ENCODE measurements at regions not wholly inside any gene's neighbourhood (a gene's known extent, or its start where the extent isn't known, plus 50 kb on each side); places are given as distances from the start of the nearest gene placed in this dataset.

DNA sequence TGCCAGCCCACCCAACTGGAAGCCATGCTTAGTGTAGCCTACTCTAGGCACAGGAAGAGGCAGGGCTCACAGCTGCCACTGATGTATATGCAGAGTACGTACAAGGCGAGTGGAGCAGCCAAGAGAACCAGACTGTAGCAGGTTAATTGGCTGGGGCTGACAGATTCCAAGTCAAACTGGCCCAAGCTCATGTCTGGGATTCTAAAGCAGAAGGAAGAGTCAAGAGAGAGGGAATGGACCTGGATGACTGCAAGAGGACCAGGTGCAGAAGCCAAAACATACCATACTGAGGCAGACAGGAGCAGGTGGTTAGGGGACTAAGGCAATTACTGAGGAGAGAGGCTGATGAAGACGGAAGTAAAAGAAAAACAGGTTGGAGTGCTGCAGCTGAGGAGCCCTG is 51.3 kb upstream of the LRRN2 start:
- H3K36me3 ChIP-seq (ENCODE audit: control insufficient read depth in 1 of 2, insufficient read depth in 2 of 2, low read length in 2 of 2) = no peaks in the 10 kb centered on the region
- no peak overlapping the region for H3K4me3 ChIP-seq (ENCODE audit: low read depth in 1 of 2, low read length in 2 of 2)
- H3K4me1 ChIP-seq (ENCODE audit: control insufficient read depth in 1 of 2, insufficient read depth in 2 of 2, low read length in 2 of 2) = no peaks in the 10 kb centered on the region
- peaks cover 0 to 10% of the 10 kb centered on the region in 2 donors for H3K9me3 ChIP-seq (ENCODE audit: control insufficient read depth in 1 of 2, low read length in 2 of 2)
- H3K27me3 ChIP-seq (ENCODE audit: low read depth, low read length) = peaks cover 5% of the 10 kb centered on the region
- H3K27ac ChIP-seq (ENCODE audit: low read length) = no peak overlapping the region

DNA sequence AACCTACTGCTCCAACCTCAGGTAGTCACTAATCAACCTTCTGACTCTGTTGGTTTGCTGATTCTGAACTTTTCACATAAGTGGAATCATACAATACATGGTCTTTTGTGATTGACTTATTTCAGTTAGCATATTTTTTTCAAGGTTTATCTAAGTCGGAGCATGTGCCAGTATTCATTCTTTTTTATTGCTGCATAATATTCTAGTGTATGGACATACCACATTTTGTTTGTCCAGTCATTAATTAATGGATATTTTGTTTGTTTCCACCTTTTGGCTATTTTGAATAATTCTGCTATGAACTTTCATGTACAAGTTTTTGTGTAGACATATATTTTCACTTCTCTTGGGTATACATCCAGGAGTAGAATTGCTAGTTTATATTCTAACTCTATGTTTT is 53.0 kb upstream of the LRRN2 start:
- Histone ChIP-seq H3K9me3 (ENCODE audit: control insufficient read depth in 1 of 2, low read length in 2 of 2) (peaks cover 0 to 10% of the 10 kb centered on the region in 2 donors), H3K27ac (ENCODE audit: low read length) (no peak overlapping the region), H3K36me3 (ENCODE audit: control insufficient read depth in 1 of 2, insufficient read depth in 2 of 2, low read length in 2 of 2) (no peaks in the 10 kb centered on the region), H3K4me1 (ENCODE audit: control insufficient read depth in 1 of 2, insufficient read depth in 2 of 2, low read length in 2 of 2) (no peaks in the 10 kb centered on the region), H3K4me3 (ENCODE audit: low read depth in 1 of 2, low read length in 2 of 2) (no peak overlapping the region), H3K27me3 (ENCODE audit: low read depth, low read length) (peaks cover 5% of the 10 kb centered on the region)

DNA sequence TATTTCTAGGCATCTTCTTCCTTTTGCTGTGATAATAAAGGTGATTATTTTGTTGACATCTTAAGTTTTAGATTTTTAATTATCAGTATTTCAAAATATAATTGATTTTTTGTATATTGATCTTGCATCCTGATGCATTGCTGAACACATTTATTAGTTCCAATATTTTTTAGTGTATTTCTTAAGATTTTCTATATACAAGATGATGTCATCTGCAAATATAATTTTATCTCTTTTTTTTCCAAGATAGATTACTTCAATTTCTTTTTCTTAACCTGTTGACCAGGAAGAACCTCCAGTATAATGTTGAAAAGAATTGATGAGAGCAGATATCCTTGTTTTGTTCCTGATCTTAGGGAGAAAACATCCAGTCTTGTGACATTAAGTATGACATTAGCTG is 54.8 kb upstream of the LRRN2 start:
- no peaks in the 10 kb centered on the region for H3K27me3 ChIP-seq (ENCODE audit: low read depth, low read length)
- H3K9me3 ChIP-seq (ENCODE audit: control insufficient read depth in 1 of 2, low read length in 2 of 2) = peaks cover 0 to 10% of the 10 kb centered on the region in 2 donors
- no peaks in the 10 kb centered on the region for H3K4me1 ChIP-seq (ENCODE audit: control insufficient read depth in 1 of 2, insufficient read depth in 2 of 2, low read length in 2 of 2)
- H3K36me3 ChIP-seq (ENCODE audit: control insufficient read depth in 1 of 2, insufficient read depth in 2 of 2, low read length in 2 of 2) = no peaks in the 10 kb centered on the region
- H3K27ac ChIP-seq (ENCODE audit: low read length) = no peak overlapping the region
- no peak overlapping the region for H3K4me3 ChIP-seq (ENCODE audit: low read depth in 1 of 2, low read length in 2 of 2)

GRCh38 chr1:204741440-204741839 is 55.9 kb upstream of the LRRN2 start:
- Histone ChIP-seq H3K4me1 (ENCODE audit: control insufficient read depth in 1 of 2, insufficient read depth in 2 of 2, low read length in 2 of 2) (no peaks in the 10 kb centered on the region), H3K27ac (ENCODE audit: low read length) (no peak overlapping the region), H3K4me3 (ENCODE audit: low read depth in 1 of 2, low read length in 2 of 2) (no peak overlapping the region), H3K9me3 (ENCODE audit: control insufficient read depth in 1 of 2, low read length in 2 of 2) (peaks cover 0 to 10% of the 10 kb centered on the region in 2 donors), H3K27me3 (ENCODE audit: low read depth, low read length) (no peaks in the 10 kb centered on the region), H3K36me3 (ENCODE audit: control insufficient read depth in 1 of 2, insufficient read depth in 2 of 2, low read length in 2 of 2) (no peaks in the 10 kb centered on the region)

DNA sequence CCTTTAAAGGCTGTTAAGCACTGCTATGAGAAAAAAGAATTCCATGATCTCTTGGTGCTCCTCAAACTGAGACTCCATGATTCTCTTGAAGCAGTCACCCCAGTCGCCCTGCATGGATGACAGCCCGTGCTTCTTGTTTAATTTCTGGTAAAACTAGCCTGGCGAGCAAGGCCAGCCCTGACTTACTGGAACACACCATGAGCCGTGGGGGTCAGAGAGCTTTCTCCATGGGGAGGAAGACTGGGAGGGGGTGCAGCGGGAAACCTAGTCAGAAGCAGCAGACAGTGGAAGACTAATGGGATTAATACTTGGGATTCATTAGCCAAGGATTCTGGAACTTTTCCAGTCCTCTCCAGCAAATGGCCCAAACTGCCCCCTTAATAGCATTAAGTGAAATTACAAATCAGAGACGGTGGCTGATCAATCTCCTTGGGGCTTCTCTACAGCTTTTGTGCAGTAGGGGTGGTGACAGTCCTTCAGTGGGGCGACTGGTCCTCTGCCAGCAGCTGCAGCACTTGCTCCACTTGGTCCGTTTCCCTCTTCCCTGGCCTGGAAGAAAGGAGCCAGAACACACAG is 57.2 kb upstream of the LRRN2 start:
- Histone ChIP-seq H3K36me3 (ENCODE audit: control insufficient read depth in 1 of 2, insufficient read depth in 2 of 2, low read length in 2 of 2) (no peaks in the 10 kb centered on the region), H3K4me1 (ENCODE audit: control insufficient read depth in 1 of 2, insufficient read depth in 2 of 2, low read length in 2 of 2) (no peaks in the 10 kb centered on the region), H3K4me3 (ENCODE audit: low read depth in 1 of 2, low read length in 2 of 2) (no peak overlapping the region), H3K9me3 (ENCODE audit: control insufficient read depth in 1 of 2, low read length in 2 of 2) (peaks cover 0 to 8% of the 10 kb centered on the region in 2 donors), H3K27ac (ENCODE audit: low read length) (no peak overlapping the region), H3K27me3 (ENCODE audit: low read depth, low read length) (no peaks in the 10 kb centered on the region)

DNA sequence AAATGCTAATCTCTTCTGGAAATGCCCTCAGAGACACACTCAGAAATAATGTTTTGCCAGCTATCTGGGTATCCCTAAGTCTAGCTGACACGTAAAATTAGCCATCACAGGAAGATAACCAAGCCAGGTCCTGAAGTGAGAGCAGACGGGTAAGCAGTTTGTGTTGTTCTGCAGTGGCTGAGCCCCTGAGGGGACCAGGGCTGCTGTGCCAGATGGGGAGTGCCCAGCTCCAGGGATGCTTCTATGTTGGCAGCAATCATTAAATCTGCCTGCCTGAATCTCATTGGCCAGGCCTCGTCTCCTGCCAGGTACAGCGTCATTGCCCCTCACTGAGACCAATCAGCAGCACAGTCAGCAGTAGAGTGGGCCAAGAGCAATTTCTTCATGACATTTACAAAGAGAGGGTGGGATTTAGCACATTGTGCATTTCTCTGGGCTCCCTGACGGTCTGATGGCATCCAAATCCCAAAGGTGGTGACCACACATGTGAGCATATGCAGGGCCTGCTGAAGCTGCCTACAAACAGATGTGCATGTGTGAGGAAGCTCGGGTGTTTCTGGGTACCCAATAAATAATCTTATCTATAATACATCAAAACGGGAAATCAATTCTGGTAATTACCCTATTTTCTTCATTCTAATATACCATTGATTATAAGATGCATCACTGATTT is 58.7 kb upstream of the LRRN2 start:
- Histone ChIP-seq H3K36me3 (ENCODE audit: control insufficient read depth in 1 of 2, insufficient read depth in 2 of 2, low read length in 2 of 2) (no peaks in the 10 kb centered on the region), H3K27me3 (ENCODE audit: low read depth, low read length) (no peaks in the 10 kb centered on the region), H3K4me1 (ENCODE audit: control insufficient read depth in 1 of 2, insufficient read depth in 2 of 2, low read length in 2 of 2) (no peaks in the 10 kb centered on the region), H3K27ac (ENCODE audit: low read length) (no peak overlapping the region), H3K9me3 (ENCODE audit: control insufficient read depth in 1 of 2, low read length in 2 of 2) (no peaks in the 10 kb centered on the region), H3K4me3 (ENCODE audit: low read depth in 1 of 2, low read length in 2 of 2) (no peak overlapping the region)

GRCh38 chr1:204746838-204747442 is 61.4 kb upstream of the LRRN2 start:
- H3K4me1 ChIP-seq (ENCODE audit: control insufficient read depth in 1 of 2, insufficient read depth in 2 of 2, low read length in 2 of 2) = no peaks in the 10 kb centered on the region
- H3K9me3 ChIP-seq (ENCODE audit: control insufficient read depth in 1 of 2, low read length in 2 of 2) = no peaks in the 10 kb centered on the region
- no peak overlapping the region for H3K4me3 ChIP-seq (ENCODE audit: low read depth in 1 of 2, low read length in 2 of 2)
- no peaks in the 10 kb centered on the region for H3K27me3 ChIP-seq (ENCODE audit: low read depth, low read length)
- H3K36me3 ChIP-seq (ENCODE audit: control insufficient read depth in 1 of 2, insufficient read depth in 2 of 2, low read length in 2 of 2) = no peaks in the 10 kb centered on the region
- no peak overlapping the region for H3K27ac ChIP-seq (ENCODE audit: low read length)

GRCh38 chr1:204751480-204751879 is 65.9 kb upstream of the LRRN2 start:
- Histone ChIP-seq H3K27me3 (ENCODE audit: low read depth, low read length) (no peaks in the 10 kb centered on the region), H3K4me3 (ENCODE audit: low read depth in 1 of 2, low read length in 2 of 2) (no peak overlapping the region)

GRCh38 chr1:204751883-204752687 is 66.5 kb upstream of the LRRN2 start:
- no peak overlapping the region for H3K4me3 ChIP-seq (ENCODE audit: low read depth in 1 of 2, low read length in 2 of 2)
- H3K27me3 ChIP-seq (ENCODE audit: low read depth, low read length) = no peaks in the 10 kb centered on the region
- H3K36me3 ChIP-seq (ENCODE audit: control insufficient read depth in 1 of 2, insufficient read depth in 2 of 2, low read length in 2 of 2) = no peaks in the 10 kb centered on the region
- no peak overlapping the region for H3K27ac ChIP-seq (ENCODE audit: low read length)
- H3K4me1 ChIP-seq (ENCODE audit: control insufficient read depth in 1 of 2, insufficient read depth in 2 of 2, low read length in 2 of 2) = no peaks in the 10 kb centered on the region
- H3K9me3 ChIP-seq (ENCODE audit: control insufficient read depth in 1 of 2, low read length in 2 of 2) = no peaks in the 10 kb centered on the region

More at GRCh38 chr1:204751480-204751879, 65.9 kb upstream of the LRRN2 start:
- no peaks in the 10 kb centered on the region for H3K4me1 ChIP-seq (ENCODE audit: control insufficient read depth in 1 of 2, insufficient read depth in 2 of 2, low read length in 2 of 2)
- no peaks in the 10 kb centered on the region for H3K9me3 ChIP-seq (ENCODE audit: control insufficient read depth in 1 of 2, low read length in 2 of 2)
- no peak overlapping the region for H3K27ac ChIP-seq (ENCODE audit: low read length)
- H3K36me3 ChIP-seq (ENCODE audit: control insufficient read depth in 1 of 2, insufficient read depth in 2 of 2, low read length in 2 of 2) = no peaks in the 10 kb centered on the region

GRCh38 chr1:204752688-204753040 is 67.1 kb upstream of the LRRN2 start:
- Histone ChIP-seq H3K4me1 (ENCODE audit: control insufficient read depth in 1 of 2, insufficient read depth in 2 of 2, low read length in 2 of 2) (no peaks in the 10 kb centered on the region), H3K4me3 (ENCODE audit: low read depth in 1 of 2, low read length in 2 of 2) (no peak overlapping the region), H3K27ac (ENCODE audit: low read length) (no peak overlapping the region), H3K27me3 (ENCODE audit: low read depth, low read length) (no peaks in the 10 kb centered on the region), H3K9me3 (ENCODE audit: control insufficient read depth in 1 of 2, low read length in 2 of 2) (no peaks in the 10 kb centered on the region), H3K36me3 (ENCODE audit: control insufficient read depth in 1 of 2, insufficient read depth in 2 of 2, low read length in 2 of 2) (no peaks in the 10 kb centered on the region)

DNA sequence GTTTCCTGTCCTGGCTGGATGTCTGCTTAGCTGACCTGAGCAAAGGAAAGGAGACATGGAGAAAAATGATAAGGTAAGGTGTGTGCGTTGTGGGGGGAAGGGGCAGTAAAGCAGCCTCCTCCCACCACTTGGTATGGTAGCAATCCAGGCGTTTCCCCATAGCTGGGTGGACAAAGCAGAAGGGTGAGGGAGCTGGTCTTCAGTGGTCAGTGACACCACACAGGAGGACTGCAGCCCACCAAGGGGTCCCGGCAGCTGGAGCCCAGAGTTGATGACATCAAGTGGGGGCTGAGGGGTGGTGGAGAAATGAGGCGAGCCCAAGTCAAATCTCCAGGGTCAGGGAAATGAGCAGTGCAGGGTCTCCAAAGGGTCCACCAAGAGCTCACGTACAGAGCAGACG is 69.3 kb upstream of the LRRN2 start:
- H3K36me3 ChIP-seq (ENCODE audit: control insufficient read depth in 1 of 2, insufficient read depth in 2 of 2, low read length in 2 of 2) = no peaks in the 10 kb centered on the region
- no peak overlapping the region for H3K4me3 ChIP-seq (ENCODE audit: low read depth in 1 of 2, low read length in 2 of 2)
- H3K27me3 ChIP-seq (ENCODE audit: low read depth, low read length) = no peaks in the 10 kb centered on the region
- H3K27ac ChIP-seq (ENCODE audit: low read length) = no peak overlapping the region
- H3K9me3 ChIP-seq (ENCODE audit: control insufficient read depth in 1 of 2, low read length in 2 of 2) = no peaks in the 10 kb centered on the region
- no peaks in the 10 kb centered on the region for H3K4me1 ChIP-seq (ENCODE audit: control insufficient read depth in 1 of 2, insufficient read depth in 2 of 2, low read length in 2 of 2)
